NCI-H2227 (cell line): ENCODE measurements at regions not wholly inside any gene's neighbourhood (a gene's known extent, or its start where the extent isn't known, plus 50 kb on each side); places are given as distances from the start of the nearest gene placed in this dataset.

Experiments
- DNase-seq: peaks from one replicate; lab custom pipeline; 2025; ENCODE audit not compliant: unreplicated experiment; lab: John Stamatoyannopoulos, UW

DNA sequence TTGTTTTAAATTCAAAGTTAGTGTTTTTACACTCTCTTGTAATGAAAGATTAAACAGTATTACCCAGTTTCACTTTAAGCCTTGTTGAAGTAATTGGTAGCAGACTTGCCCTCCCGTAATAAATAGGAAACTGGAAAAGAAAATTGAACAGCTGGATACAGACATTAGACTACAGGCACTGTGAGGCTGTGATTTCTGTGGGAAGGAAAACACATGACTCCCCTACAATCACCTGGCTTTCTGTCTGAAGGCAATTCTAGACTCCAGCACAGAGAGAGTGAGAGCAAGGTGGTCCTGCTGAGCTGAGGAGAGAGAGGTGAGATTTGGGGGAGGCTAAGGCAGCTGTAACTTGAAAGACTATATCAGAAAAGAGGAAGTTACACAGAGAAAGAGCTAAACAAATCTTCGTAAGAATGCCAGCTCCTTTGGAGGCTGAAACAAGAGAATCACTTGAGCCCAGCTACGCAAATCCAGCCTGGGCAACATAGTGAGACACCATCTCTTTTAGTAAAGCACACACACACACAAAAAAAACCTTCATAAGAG lies 57.8 kb upstream of the CDYL2 start:
- DNase-seq: no peak
